MM.1S (cell line): ENCODE measurements at regions not wholly inside any gene's neighbourhood (a gene's known extent, or its start where the extent isn't known, plus 50 kb on each side); places are given as distances from the start of the nearest gene placed in this dataset.

Experiments
- CTCF ChIP-seq: fragments of 300-600 bp; sonication (generic); IDR thresholded peaks from 2 replicates; pipeline ENCODE4 v1.5.1; 2016; ENCODE audit warnings: antibody characterized with exemption, low read length, mixed read lengths
- EZH2 ChIP-seq: fragments of 300-600 bp; sonication (generic); optimal IDR thresholded peaks from 2 replicates; pipeline ENCODE3; 2017; ENCODE audit warnings: low read depth, mild to moderate bottlenecking, antibody characterized with exemption, low read length, mixed read lengths
- EZH2phosphoT487 ChIP-seq: fragments of 300-600 bp; sonication (generic); IDR thresholded peaks from 2 replicates; pipeline ENCODE4 v1.6.1; 2018; ENCODE audit warnings: antibody characterized with exemption, low read length

- TF ChIP-seq CTCF (no peak), EZH2 (no peak), EZH2phosphoT487 (no peak)
Measured at GRCh38 chr6:168387911-168388310, 53.1 kb upstream of the SMOC2 start.
